ENCODE measurements at regions not wholly inside any gene's neighbourhood (a gene's known extent, or its start where the extent isn't known, plus 50 kb on each side); places are given as distances from the start of the nearest gene placed in this dataset.
"Not testable (repeated sequence)": the region's sequence is repeated elsewhere in the genome, so short reads cannot be mapped to it uniquely, and the experiment has no call there.

GRCh38 chr11:23310276-23310675 is 450.0 kb upstream of the CCDC179 start:
- Histone ChIP-seq H3K4me3 (ENCODE audit: low read length) (no peak overlapping the region), H3K9me3 (ENCODE audit: low read length) (no peaks in the 10 kb centered on the region), H3K36me3 (ENCODE audit: insufficient read depth, low read length) (no peaks in the 10 kb centered on the region), H3K27me3 (ENCODE audit: insufficient read depth, low read length) (no peaks in the 10 kb centered on the region), H3K4me1 (ENCODE audit: insufficient read depth, low read length) (peaks cover 4% of the 10 kb centered on the region), H2AFZ (ENCODE audit: low read depth, low read length) (no peak overlapping the region)

GRCh38 chr11:23311986-23312940 is 452.0 kb upstream of the CCDC179 start:
- H3K4me3 ChIP-seq (ENCODE audit: low read length): no peak overlapping the region
- no peaks in the 10 kb centered on the region for H3K27me3 ChIP-seq (ENCODE audit: insufficient read depth, low read length)
- peaks cover 4% of the 10 kb centered on the region for H3K4me1 ChIP-seq (ENCODE audit: insufficient read depth, low read length)
- H2AFZ ChIP-seq (ENCODE audit: low read depth, low read length): no peak overlapping the region
- no peaks in the 10 kb centered on the region for H3K36me3 ChIP-seq (ENCODE audit: insufficient read depth, low read length)
- H3K9me3 ChIP-seq (ENCODE audit: low read length): no peaks in the 10 kb centered on the region

- H3K4me1 ChIP-seq (ENCODE audit: insufficient read depth, low read length): peaks cover 4% of the 10 kb centered on the region
- no peak overlapping the region for H2AFZ ChIP-seq (ENCODE audit: low read depth, low read length)
- H3K27me3 ChIP-seq (ENCODE audit: insufficient read depth, low read length): no peaks in the 10 kb centered on the region
- H3K9me3 ChIP-seq (ENCODE audit: low read length): no peaks in the 10 kb centered on the region
- H3K4me3 ChIP-seq (ENCODE audit: low read length): no peak overlapping the region
- no peaks in the 10 kb centered on the region for H3K36me3 ChIP-seq (ENCODE audit: insufficient read depth, low read length)
These were observed 452.7 kb upstream of the CCDC179 start for GRCh38 chr11:23313001-23313400.

GRCh38 chr11:23314162-23314561 is 453.9 kb upstream of the CCDC179 start:
- Histone ChIP-seq H2AFZ (ENCODE audit: low read depth, low read length) (no peak overlapping the region), H3K4me3 (ENCODE audit: low read length) (no peak overlapping the region), H3K36me3 (ENCODE audit: insufficient read depth, low read length) (no peaks in the 10 kb centered on the region), H3K27me3 (ENCODE audit: insufficient read depth, low read length) (no peaks in the 10 kb centered on the region), H3K9me3 (ENCODE audit: low read length) (no peaks in the 10 kb centered on the region), H3K4me1 (ENCODE audit: insufficient read depth, low read length) (peaks cover 4% of the 10 kb centered on the region)

GRCh38 chr11:23315286-23315685 is 455.0 kb upstream of the CCDC179 start:
- Histone ChIP-seq H3K4me1 (ENCODE audit: insufficient read depth, low read length) (peaks cover 4% of the 10 kb centered on the region), H3K36me3 (ENCODE audit: insufficient read depth, low read length) (no peaks in the 10 kb centered on the region), H3K4me3 (ENCODE audit: low read length) (no peak overlapping the region), H3K9me3 (ENCODE audit: low read length) (no peaks in the 10 kb centered on the region), H2AFZ (ENCODE audit: low read depth, low read length) (no peak overlapping the region), H3K27me3 (ENCODE audit: insufficient read depth, low read length) (no peaks in the 10 kb centered on the region)

- H3K9me3 ChIP-seq (ENCODE audit: low read length): no peaks in the 10 kb centered on the region
- no peaks in the 10 kb centered on the region for H3K36me3 ChIP-seq (ENCODE audit: insufficient read depth, low read length)
- H2AFZ ChIP-seq (ENCODE audit: low read depth, low read length): no peak overlapping the region
- no peak overlapping the region for H3K4me3 ChIP-seq (ENCODE audit: low read length)
- no peaks in the 10 kb centered on the region for H3K4me1 ChIP-seq (ENCODE audit: insufficient read depth, low read length)
- no peaks in the 10 kb centered on the region for H3K27me3 ChIP-seq (ENCODE audit: insufficient read depth, low read length)
These were observed 457.5 kb upstream of the CCDC179 start for GRCh38 chr11:23317816-23318215.

- Histone ChIP-seq H3K4me1 (ENCODE audit: insufficient read depth, low read length) (no peaks in the 10 kb centered on the region), H3K9me3 (ENCODE audit: low read length) (no peaks in the 10 kb centered on the region), H3K27me3 (ENCODE audit: insufficient read depth, low read length) (no peaks in the 10 kb centered on the region), H2AFZ (ENCODE audit: low read depth, low read length) (no peak overlapping the region), H3K36me3 (ENCODE audit: insufficient read depth, low read length) (no peaks in the 10 kb centered on the region), H3K4me3 (ENCODE audit: low read length) (no peak overlapping the region)
These were observed 458.4 kb upstream of the CCDC179 start for GRCh38 chr11:23318670-23319069.

- Histone ChIP-seq H3K27me3 (ENCODE audit: insufficient read depth, low read length) (no peaks in the 10 kb centered on the region), H2AFZ (ENCODE audit: low read depth, low read length) (no peak overlapping the region), H3K36me3 (ENCODE audit: insufficient read depth, low read length) (no peaks in the 10 kb centered on the region)
These were observed 459.9 kb upstream of the CCDC179 start for GRCh38 chr11:23320131-23320530.

GRCh38 chr11:23335586-23335985 is 475.3 kb upstream of the CCDC179 start:
- not testable (repeated sequence) for H3K4me1 ChIP-seq (ENCODE audit: insufficient read depth, low read length); H3K27me3 ChIP-seq (ENCODE audit: insufficient read depth, low read length); H3K36me3 ChIP-seq (ENCODE audit: insufficient read depth, low read length); H3K9me3 ChIP-seq (ENCODE audit: low read length); H3K4me3 ChIP-seq (ENCODE audit: low read length); H2AFZ ChIP-seq (ENCODE audit: low read depth, low read length)

More at GRCh38 chr11:23320131-23320530, 459.9 kb upstream of the CCDC179 start:
- Histone ChIP-seq H3K4me3 (ENCODE audit: low read length) (no peak overlapping the region), H3K9me3 (ENCODE audit: low read length) (no peaks in the 10 kb centered on the region), H3K4me1 (ENCODE audit: insufficient read depth, low read length) (no peaks in the 10 kb centered on the region)

- Histone ChIP-seq H3K9me3 (ENCODE audit: low read length) (no peaks in the 10 kb centered on the region), H3K36me3 (ENCODE audit: insufficient read depth, low read length) (no peaks in the 10 kb centered on the region), H3K4me1 (ENCODE audit: insufficient read depth, low read length) (no peaks in the 10 kb centered on the region), H3K27me3 (ENCODE audit: insufficient read depth, low read length) (no peaks in the 10 kb centered on the region), H3K4me3 (ENCODE audit: low read length) (no peak overlapping the region), H2AFZ (ENCODE audit: low read depth, low read length) (no peak overlapping the region)
These were observed 476.7 kb upstream of the CCDC179 start for GRCh38 chr11:23336961-23337360.

- H3K4me1 ChIP-seq (ENCODE audit: insufficient read depth, low read length): no peaks in the 10 kb centered on the region
- no peaks in the 10 kb centered on the region for H3K27me3 ChIP-seq (ENCODE audit: insufficient read depth, low read length)
- no peaks in the 10 kb centered on the region for H3K9me3 ChIP-seq (ENCODE audit: low read length)
- H2AFZ ChIP-seq (ENCODE audit: low read depth, low read length): no peak overlapping the region
- H3K4me3 ChIP-seq (ENCODE audit: low read length): no peak overlapping the region
- no peaks in the 10 kb centered on the region for H3K36me3 ChIP-seq (ENCODE audit: insufficient read depth, low read length)
These were observed 493.3 kb upstream of the CCDC179 start for GRCh38 chr11:23353611-23354010.

- no peaks in the 10 kb centered on the region for H3K36me3 ChIP-seq (ENCODE audit: insufficient read depth, low read length)
- H2AFZ ChIP-seq (ENCODE audit: low read depth, low read length): no peak overlapping the region
- H3K4me3 ChIP-seq (ENCODE audit: low read length): no peak overlapping the region
- H3K4me1 ChIP-seq (ENCODE audit: insufficient read depth, low read length): no peaks in the 10 kb centered on the region
- H3K27me3 ChIP-seq (ENCODE audit: insufficient read depth, low read length): no peaks in the 10 kb centered on the region
- no peaks in the 10 kb centered on the region for H3K9me3 ChIP-seq (ENCODE audit: low read length)
These were observed 499.0 kb upstream of the CCDC179 start for GRCh38 chr11:23359297-23359696.

GRCh38 chr11:23364076-23364475 is 503.8 kb upstream of the CCDC179 start:
- no peaks in the 10 kb centered on the region for H3K27me3 ChIP-seq (ENCODE audit: insufficient read depth, low read length)
- no peaks in the 10 kb centered on the region for H3K36me3 ChIP-seq (ENCODE audit: insufficient read depth, low read length)
- H2AFZ ChIP-seq (ENCODE audit: low read depth, low read length): no peak overlapping the region
- no peaks in the 10 kb centered on the region for H3K4me1 ChIP-seq (ENCODE audit: insufficient read depth, low read length)
- H3K9me3 ChIP-seq (ENCODE audit: low read length): no peaks in the 10 kb centered on the region
- no peak overlapping the region for H3K4me3 ChIP-seq (ENCODE audit: low read length)
